Stimulated activated naive CD4-positive, alpha-beta T cell (primary cell): ENCODE measurements at regions not wholly inside any gene's neighbourhood (a gene's known extent, or its start where the extent isn't known, plus 50 kb on each side); places are given as distances from the start of the nearest gene placed in this dataset.
"Not testable (repeated sequence)": the region's sequence is repeated elsewhere in the genome, so short reads cannot be mapped to it uniquely, and the experiment has no call there.

Source experiments
- DNase-seq, 6 experiments: peaks; one replicate each; lab custom pipeline; 2025; lab: John Stamatoyannopoulos, UW

DNA sequence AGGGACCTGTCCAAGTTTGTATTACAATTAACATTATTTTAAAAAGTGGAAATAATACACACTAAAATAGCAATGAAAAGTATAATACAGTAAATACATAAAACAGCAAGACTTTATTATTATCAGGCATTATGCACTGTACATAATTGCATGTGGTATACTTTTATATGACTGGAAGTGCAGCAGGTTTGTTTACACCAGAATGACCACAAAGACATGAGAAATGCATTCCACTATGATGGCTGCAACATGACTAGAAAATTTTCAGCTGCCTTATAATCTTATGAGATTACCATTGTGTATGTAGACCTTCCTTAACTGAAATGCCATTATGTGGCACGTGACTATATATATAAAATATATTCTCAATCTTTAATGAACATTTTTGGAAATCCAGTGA, 1699.6 kb downstream of the KCNT2 start:
- DNase-seq, result no peak

DNA sequence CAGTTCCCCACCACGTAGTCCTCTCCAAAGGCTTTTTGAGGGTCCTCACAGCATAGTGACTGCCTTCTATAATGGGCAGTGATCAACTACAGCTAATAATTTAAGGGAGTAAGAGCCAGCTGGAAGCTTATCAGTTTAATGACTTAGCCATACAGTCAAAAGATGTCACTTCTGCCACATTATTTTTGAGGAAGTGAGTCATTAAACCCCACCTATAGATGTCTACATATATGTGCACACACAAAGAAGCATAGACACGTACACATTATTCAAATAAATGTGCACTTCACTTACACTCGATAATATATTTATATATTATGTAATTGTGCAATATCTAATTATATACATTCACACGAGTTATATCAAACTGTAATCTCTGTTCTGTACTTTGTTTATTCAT, 1704.7 kb downstream of the KCNT2 start:
- DNase-seq, result no peak

DNA sequence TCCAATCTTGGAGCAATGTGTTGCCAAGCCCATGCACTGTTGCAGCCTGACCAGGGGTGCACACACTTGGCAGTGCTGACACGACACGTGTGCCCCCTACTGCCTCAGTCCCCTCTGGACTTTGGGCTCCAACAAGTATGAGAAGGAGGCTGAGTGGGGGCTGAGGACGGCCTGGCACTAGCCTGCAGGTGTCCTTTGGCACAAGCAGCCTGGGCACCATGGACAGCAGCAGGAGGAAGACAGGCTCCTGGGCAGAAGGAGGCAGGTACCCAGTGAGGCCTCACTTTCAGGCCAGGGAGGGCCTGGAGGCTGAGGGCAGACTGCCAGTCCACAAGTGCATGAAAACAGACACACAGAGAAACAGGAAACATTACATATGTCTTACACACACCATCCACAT, 1702.9 kb upstream of the B3GALT2 start:
- DNase-seq, result no peak

GRCh38 chr1:194870860-194871259, 1684.4 kb upstream of the B3GALT2 start:
- DNase-seq, result no peak

DNA sequence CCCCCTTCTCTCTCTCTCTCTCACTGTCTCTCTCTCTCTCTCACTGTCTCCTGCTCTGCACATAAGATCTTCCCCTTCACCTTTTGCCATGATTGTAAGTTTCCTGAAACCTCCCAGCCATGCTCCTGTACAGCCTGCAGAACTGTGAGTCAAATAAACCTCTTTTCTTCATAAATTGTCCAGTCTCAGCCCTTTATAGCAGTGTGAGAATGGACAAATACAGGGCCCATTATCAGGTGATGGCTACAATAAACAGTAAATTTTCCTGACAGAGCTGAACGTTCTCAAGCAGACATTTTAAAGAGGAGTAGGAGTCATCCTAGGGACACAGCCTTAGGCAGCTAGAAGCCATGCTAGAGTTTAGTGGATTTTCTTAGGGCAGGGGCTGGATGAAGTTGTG, 1679.7 kb upstream of the B3GALT2 start:
- no peak for DNase-seq

- DNase-seq, result no peak
Measured at GRCh38 chr1:194865383-194865782, 1679.0 kb upstream of the B3GALT2 start.

DNA sequence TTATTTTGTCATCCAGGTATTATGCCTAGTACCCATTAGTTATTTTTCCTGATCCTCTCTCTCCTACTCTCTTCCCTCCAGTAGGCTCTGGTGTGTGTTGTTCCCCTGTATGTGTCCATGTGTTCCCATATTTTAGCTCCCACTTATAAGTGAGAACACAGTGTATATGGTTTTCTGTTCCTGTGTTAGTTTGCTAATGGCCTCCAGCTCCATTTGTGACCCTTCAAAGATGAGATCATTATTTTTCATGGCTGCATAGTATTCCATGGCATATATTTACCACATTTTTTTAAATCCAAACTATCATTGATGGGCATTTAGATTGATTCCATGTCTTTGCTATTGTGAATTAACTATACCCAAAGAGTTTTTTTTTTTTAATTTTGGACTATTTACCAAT, 1675.7 kb upstream of the B3GALT2 start:
- no peak for DNase-seq

DNA sequence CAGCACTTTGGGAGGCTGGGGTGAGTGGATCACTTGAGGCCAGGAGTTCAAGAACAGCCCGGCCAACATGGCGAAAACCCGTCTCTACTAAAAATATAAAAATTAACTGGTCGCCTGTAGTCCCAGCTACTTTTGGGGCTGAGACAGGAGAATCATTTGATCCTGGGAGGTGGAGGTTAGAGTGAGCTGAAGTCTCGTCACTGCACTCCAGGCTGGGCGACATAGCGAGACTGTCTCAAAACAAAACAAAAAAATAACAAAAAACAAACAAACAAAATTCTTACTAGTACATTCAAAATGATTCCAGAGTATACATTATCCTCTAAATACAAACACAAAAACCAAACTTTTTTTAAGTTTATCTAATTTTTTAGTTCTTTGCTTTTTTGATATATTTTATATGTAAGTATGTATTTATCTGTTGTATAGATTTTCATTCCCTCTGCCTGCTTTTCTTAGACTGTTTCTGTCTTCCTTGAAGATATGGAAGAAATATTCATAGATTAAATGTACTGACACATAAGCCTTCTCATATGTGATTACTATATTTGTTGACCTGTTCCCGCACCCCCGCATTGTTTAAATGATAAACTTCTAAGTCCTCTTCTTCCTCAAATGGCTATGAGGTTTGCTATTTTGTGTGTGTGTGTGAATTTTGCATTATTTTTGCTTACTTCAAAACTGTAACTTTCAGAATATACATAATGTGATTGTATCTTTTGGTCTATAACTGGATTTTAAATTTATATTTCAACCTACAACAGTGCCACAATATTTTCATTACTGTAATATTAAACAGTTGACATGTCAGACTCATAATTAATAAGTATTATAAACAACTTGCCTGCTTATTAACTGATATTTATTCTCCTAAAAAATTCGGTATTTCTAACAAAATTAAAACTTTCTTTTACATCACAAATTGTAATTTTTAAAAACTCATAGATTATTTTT, 1674.1 kb upstream of the B3GALT2 start:
- no peak for DNase-seq

GRCh38 chr1:194859481-194860154, 1673.2 kb upstream of the B3GALT2 start:
- DNase-seq, result not testable (repeated sequence)

DNA sequence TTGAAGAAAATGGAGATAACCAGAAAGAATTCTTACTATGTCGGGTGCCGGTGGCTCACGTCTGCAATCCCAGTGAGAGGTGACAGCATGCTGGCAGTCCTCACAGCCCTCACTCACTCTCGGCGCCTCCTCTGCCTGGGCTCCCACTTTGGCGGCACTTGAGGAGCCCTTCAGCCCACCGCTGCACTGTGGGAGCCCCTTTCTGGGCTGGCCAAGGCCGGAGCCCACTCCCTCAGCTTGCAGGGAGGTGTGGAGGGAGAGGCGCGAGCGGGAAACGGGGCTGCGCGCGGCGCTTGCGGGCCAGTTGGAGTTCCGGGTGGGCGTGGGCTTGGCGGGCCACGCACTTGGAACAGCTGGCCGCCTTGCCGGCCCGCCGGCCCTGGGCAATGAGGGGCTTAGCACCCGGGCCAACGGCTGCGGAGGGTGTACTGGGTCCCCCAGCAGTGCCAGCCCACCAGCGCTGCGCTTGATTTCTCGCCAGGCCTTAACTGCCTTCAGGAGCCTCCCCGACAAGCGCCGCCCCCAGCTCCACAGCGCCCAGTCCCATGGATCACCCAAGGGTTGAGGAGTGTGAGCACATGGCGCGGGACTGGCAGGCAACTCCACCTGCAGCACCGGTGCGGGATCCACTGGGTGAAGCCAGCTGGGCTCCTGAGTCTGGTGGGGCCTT, 1672.5 kb upstream of the B3GALT2 start:
- DNase-seq, result not testable (repeated sequence)

- DNase-seq, result no peak
Measured at GRCh38 chr1:194857413-194857812, 1671.0 kb upstream of the B3GALT2 start.

GRCh38 chr1:194848846-194849245, 1662.4 kb upstream of the B3GALT2 start:
- DNase-seq, result no peak

DNA sequence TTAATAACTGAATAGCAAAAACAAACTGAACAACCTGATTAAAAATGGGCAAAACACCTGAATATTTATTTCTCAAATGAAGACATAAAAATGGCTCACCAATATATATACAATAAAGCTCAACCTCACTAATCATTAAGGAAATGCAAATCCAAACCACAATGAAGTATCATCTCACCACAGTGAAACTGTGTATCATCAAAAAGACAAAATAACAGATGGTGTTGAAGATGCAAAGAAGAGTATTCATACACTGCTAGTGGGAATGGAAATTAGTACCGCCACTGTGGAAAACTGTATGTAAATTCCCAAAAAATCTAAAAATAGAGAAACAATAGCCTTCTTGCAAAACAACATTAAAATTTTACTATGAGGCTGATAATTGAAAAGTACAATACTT, 1660.1 kb upstream of the B3GALT2 start:
- DNase-seq, result no peak

GRCh38 chr1:194843077-194843476, 1656.7 kb upstream of the B3GALT2 start:
- no peak for DNase-seq

- DNase-seq, result no peak
Measured at GRCh38 chr1:194833111-194833510, 1646.7 kb upstream of the B3GALT2 start.

DNA sequence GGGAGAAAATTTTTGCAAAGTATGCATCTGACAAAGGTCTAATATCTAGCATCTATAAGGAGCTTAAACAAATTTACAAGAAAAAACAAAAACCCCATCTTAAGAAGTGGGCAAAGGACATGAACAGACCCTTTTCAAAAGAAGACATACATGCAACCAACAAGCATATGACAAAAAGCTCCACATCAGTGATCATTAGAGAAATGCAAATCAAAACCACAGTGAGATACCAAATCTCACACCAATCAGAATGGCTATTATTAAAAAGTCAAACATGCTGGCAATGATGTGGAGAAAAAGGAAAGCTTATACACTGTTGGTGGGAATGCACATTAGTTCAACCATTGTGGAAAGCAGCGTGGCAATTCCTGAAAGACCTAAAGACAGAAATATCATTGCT, 1645.2 kb upstream of the B3GALT2 start:
- DNase-seq, result not testable (repeated sequence)

DNA sequence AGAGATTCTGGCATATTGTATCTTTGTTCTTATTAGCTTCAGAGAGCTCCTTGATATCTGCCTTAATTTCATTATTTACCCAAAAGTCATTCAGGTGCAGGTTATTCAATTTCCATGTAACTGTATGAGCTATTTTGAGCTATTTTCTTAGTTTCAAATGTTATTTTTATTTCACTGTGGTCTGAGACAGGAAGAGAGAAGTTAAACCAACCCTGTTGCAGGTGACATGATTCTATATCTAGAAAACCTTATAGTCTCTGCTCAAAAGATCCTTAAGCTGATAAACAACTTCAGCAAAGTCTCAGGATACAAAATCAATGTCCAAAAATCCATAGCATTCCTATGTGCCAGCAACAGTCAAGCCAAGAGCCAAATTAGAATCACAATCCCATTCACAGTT, 1644.0 kb upstream of the B3GALT2 start:
- no peak for DNase-seq

DNA sequence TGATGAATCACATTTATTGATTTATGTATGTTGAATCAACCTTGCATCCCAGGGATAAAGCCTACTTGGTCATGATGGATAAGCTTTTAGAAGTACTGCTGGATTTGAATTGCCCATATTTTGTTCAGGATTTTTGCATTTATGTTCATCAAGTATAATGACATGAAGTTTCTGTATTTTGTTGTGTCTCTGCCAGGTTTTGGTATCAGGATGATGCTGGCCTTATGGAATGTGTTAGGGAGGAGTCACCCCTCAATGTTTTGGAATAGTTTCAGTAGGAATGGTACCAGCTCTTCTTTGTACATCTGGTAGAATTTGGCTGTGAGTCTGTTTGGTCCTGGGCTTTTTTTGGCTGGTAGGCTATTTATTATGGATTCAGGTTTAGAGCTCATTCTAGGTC, 1643.1 kb upstream of the B3GALT2 start:
- no peak for DNase-seq

- DNase-seq, result no peak
Measured at GRCh38 chr1:194825382-194825781, 1639.0 kb upstream of the B3GALT2 start.

- no peak for DNase-seq
Measured at GRCh38 chr1:194821091-194821490, 1634.7 kb upstream of the B3GALT2 start.

DNA sequence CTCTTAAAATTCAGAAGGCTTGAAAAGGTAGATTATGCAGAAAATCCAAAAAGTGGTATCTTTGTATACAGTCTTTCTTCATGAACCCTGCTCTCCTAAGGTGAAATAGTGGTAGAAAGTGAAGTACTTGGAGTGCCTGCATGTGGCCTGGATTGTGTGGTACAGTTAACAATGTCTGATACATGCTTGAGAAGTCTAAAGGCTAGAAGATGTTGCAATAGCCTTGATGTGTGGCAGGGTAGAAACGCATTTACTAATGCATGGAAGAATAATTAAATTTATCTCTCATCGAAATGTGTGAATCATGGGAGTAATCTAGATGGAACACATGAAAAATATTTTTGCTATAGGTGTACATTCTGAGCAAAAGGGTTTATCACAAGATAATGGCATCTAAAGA, 1632.3 kb upstream of the B3GALT2 start:
- no peak for DNase-seq

GRCh38 chr1:194816859-194817258, 1630.4 kb upstream of the B3GALT2 start:
- no peak for DNase-seq

- DNase-seq, result no peak
Measured at GRCh38 chr1:194813096-194813495, 1626.7 kb upstream of the B3GALT2 start.
